GM12878 (cell line): ENCODE measurements at regions not wholly inside any gene's neighbourhood (a gene's known extent, or its start where the extent isn't known, plus 50 kb on each side); places are given as distances from the start of the nearest gene placed in this dataset.

Experiments
- ATF3 ChIP-seq: IDR thresholded peaks from 2 replicates; pipeline ENCODE4 v1.6.1; 2011; ENCODE audit warnings: low read depth, mild to moderate bottlenecking, low read length, moderate library complexity, borderline replicate concordance; ENCODE audit errors: extremely low read depth
- CTCF ChIP-seq, 3 experiments: IDR thresholded peaks in 2 of 3; conservative IDR thresholded peaks in 1 of 3; 2 replicates each; pipeline ENCODE4 v1.5.1; 2011; ENCODE audit warnings: low read depth in 3 of 3, low read length in 3 of 3, mild to moderate bottlenecking in 3 of 3, control low read depth in 2 of 3, moderate library complexity in 2 of 3, inconsistent platforms in 1 of 3, mixed read lengths in 1 of 3; ENCODE audit not compliant: control insufficient read depth in 2 of 3, insufficient read depth in 1 of 3; ENCODE audit errors: extremely low read depth in 1 of 3
- EP300 ChIP-seq, 2 experiments: fragments of 150-350 bp in 1 of 2; IDR thresholded peaks; 2 replicates each; pipeline ENCODE4 v1.6.1; 2011 to 2012; ENCODE audit warnings: low read depth in 2 of 2, low read length in 2 of 2, borderline replicate concordance in 1 of 2, improper control_type of control experiment in 1 of 2, inconsistent platforms in 1 of 2; ENCODE audit not compliant: control insufficient read depth in 1 of 2
- HDGF ChIP-seq: fragments of 450-650 bp; IDR thresholded peaks from 2 replicates; pipeline ENCODE4 v1.6.1; 2016; ENCODE audit warnings: antibody characterized with exemption
- JUNB ChIP-seq: IDR thresholded peaks from 2 replicates; pipeline ENCODE4 v1.6.1; 2016; ENCODE audit warnings: antibody characterized with exemption, mild to moderate bottlenecking
- POLR2A ChIP-seq: IDR thresholded peaks from 2 replicates; pipeline ENCODE4 v1.6.1; 2011; ENCODE audit warnings: low read depth, mild to moderate bottlenecking, low read length
- POLR2AphosphoS5 ChIP-seq: IDR thresholded peaks from 2 replicates; pipeline ENCODE4 v1.6.1; 2011; ENCODE audit warnings: mild to moderate bottlenecking, low read length, inconsistent platforms
- RBBP5 ChIP-seq: fragments of 200-600 bp; sonication (generic); conservative IDR thresholded peaks from 2 replicates; pipeline ENCODE4 v1.6.1; 2016
- REST ChIP-seq: IDR thresholded peaks from 2 replicates; pipeline ENCODE4 v1.6.1; 2012; ENCODE audit warnings: mild to moderate bottlenecking, low read depth, low read length
- SMC3 ChIP-seq: IDR thresholded peaks from 2 replicates; pipeline ENCODE4 v1.6.1; 2011; ENCODE audit warnings: low read length, improper control_type of control experiment, borderline replicate concordance
- TBL1XR1 ChIP-seq: IDR thresholded peaks from 2 replicates; pipeline ENCODE4 v1.6.1; 2012; ENCODE audit warnings: low read depth, low read length, improper control_type of control experiment
- TCF12 ChIP-seq: IDR thresholded peaks from 2 replicates; pipeline ENCODE4 v1.6.1; 2011; ENCODE audit warnings: low read depth, mild to moderate bottlenecking, low read length
- ZNF207 ChIP-seq: fragments of 450-650 bp; IDR thresholded peaks from 2 replicates; pipeline ENCODE4 v1.6.1; 2014; ENCODE audit warnings: antibody characterized with exemption, mild to moderate bottlenecking, borderline replicate concordance
- ZNF687 ChIP-seq: fragments of 450-650 bp; IDR thresholded peaks from 2 replicates; pipeline ENCODE4 v1.6.1; 2017; ENCODE audit warnings: mild to moderate bottlenecking, moderate library complexity

- TF ChIP-seq CTCF (IDR thresholded peaks at IDR 0.05 in 2 of 3, conservative IDR thresholded peaks at IDR 0.05 in 1 of 3; ENCODE audit: control insufficient read depth in 2 of 3, extremely low read depth in 1 of 3, insufficient read depth in 1 of 3, low read depth in 3 of 3, low read length in 3 of 3), result no peak
- no peak for TF ChIP-seq POLR2AphosphoS5
- no peak for TF ChIP-seq JUNB
- TF ChIP-seq SMC3, result no peak
- no peak for TF ChIP-seq ATF3
- TF ChIP-seq REST, result no peak
- TF ChIP-seq TCF12, result no peak
- no peak for TF ChIP-seq ZNF207
- no peak for TF ChIP-seq POLR2A
- no peak for TF ChIP-seq HDGF
- no peak for TF ChIP-seq EP300 (IDR thresholded peaks at IDR 0.05; ENCODE audit: borderline replicate concordance in 1 of 2, control insufficient read depth in 1 of 2, low read depth in 2 of 2, low read length in 2 of 2)
- no peak for TF ChIP-seq ZNF687
- TF ChIP-seq RBBP5, result no peak
- no peak for TF ChIP-seq TBL1XR1
Observed at GRCh38 chr1:115400426-115400825, 62.4 kb upstream of the NGF start.
